Heart left ventricle (tissue), 13 donors: ENCODE measurements at regions not wholly inside any gene's neighbourhood (a gene's known extent, or its start where the extent isn't known, plus 50 kb on each side); places are given as distances from the start of the nearest gene placed in this dataset.

Source experiments
- POLR2A ChIP-seq, 2 donors: fragments of 450-650 bp; IDR thresholded peaks; one replicate each; pipeline ENCODE4 v1.6.1; 2017; ENCODE audit warnings: antibody characterized with exemption in 2 of 2, mild to moderate bottlenecking in 2 of 2, moderate library complexity in 2 of 2
- TF ChIP-seq, protein P1 (sequence below), 12 donors: fragments of 200-600 bp; sonication (generic) in 4 of 12; IDR thresholded peaks; one replicate each; pipeline versions ENCODE4 v1.5.0 to v1.8.0; 2018 to 2022; ENCODE audit warnings: antibody characterized with exemption in 12 of 12, mild to moderate bottlenecking in 5 of 12
- donor health status: ischemic (EF 13 %, LVEDD 7.1; RV severe dilation, severe dysfunction).
- donor health status: DM: no; HTN: yes; CAD: no.
- donor health status: DM: no; HTN: no; CAD: no.
- donor health status: ischemic (EF 25% LVEDD 6.9; RV normal size, moderate dysfunction).
- donor health status: ischemic (EF 25% LVEDD 5.7; RV mildly dilated, moderate dysfunction).
- donor health status: ischemic (EF 35%, LVEDD 5.7; RV mildly dilated, moderate dysfunction).
- donor health status: nonischemic (EF 11% LVEDD 7.7; RV severe dilation, severe dysfunction).
- donor health status: DM: yes; HTN: yes; CAD: no.
- donor health status: PGD.
- donor health status: ischemic (EF 29% LVEDD 5.4; RV normal size, mild dysfunction).
- donor health status: nonischemic (EF 23%, LVEDD 6.1; RV moderate dilation, normal function).

- no peak for TF ChIP-seq POLR2A (IDR thresholded peaks at IDR 0.05)
- TF ChIP-seq, protein P1, sequence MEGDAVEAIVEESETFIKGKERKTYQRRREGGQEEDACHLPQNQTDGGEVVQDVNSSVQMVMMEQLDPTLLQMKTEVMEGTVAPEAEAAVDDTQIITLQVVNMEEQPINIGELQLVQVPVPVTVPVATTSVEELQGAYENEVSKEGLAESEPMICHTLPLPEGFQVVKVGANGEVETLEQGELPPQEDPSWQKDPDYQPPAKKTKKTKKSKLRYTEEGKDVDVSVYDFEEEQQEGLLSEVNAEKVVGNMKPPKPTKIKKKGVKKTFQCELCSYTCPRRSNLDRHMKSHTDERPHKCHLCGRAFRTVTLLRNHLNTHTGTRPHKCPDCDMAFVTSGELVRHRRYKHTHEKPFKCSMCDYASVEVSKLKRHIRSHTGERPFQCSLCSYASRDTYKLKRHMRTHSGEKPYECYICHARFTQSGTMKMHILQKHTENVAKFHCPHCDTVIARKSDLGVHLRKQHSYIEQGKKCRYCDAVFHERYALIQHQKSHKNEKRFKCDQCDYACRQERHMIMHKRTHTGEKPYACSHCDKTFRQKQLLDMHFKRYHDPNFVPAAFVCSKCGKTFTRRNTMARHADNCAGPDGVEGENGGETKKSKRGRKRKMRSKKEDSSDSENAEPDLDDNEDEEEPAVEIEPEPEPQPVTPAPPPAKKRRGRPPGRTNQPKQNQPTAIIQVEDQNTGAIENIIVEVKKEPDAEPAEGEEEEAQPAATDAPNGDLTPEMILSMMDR (IDR thresholded peaks at IDR 0.05) = no peak
These were observed 130.5 kb downstream of the SEC23A start for GRCh38 chr14:38972511-38972910.
